Dermis microvascular lymphatic vessel endothelial cell (primary cell): ENCODE measurements at regions not wholly inside any gene's neighbourhood (a gene's known extent, or its start where the extent isn't known, plus 50 kb on each side); places are given as distances from the start of the nearest gene placed in this dataset.
"Not testable (repeated sequence)": the region's sequence is repeated elsewhere in the genome, so short reads cannot be mapped to it uniquely, and the experiment has no call there.

Source experiments
- DNase-seq, 2 donors: peaks; one replicate each; pipeline versions ENCODE4 v3.0.0 to v3.0.0-alpha.2; 2010; ENCODE audit warnings: low read depth in 2 of 2

DNA sequence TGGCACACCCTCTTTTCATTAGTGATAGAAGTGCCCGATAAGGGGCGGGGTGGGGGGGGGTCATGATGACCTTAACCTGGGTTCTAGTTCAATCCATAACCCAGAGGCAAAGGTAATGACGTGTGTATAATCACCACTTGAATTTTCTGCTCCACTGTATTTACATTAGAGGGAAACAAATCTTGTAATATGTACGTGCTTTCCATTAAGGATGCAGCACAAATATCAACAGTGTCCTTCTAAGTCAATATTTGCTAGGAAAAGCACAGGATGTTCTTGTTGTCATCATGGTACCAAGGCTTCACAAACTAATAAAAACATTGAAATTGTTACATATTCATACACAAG lies 121.2 kb upstream of the SLC38A2 start:
- peak in 1 of 2 donors; percentile 41 for DNase-seq

DNA sequence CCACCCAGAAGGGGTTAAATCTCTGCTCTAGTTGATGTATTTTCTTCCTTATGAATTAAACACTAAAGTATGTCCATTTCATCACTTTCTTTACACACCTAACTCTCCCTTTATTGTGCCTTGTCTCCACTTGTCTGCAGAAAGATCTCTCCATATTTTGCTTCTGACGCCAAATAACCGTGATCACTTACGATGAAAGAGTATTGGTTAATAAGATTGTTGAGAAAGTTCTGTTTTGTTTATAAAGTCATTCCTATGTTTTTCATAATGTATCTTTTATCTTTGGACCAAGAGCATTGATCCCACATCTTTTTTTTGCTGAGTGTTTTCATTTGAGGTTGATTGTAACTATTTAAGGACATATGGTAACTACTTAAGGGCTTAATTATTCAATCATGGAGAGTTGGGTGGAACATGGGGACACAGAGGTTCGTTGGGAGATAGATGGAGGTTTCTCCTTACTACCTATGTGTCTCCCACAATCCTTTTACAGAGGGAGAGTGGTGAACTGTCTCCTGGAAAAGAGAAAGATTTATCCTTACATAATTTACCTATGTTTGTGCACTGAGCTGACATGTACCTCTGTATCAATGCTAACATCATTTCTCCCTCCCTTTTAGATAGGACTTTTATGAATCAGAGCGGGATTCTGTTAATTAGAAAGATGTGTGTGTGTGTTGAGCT lies 120.7 kb upstream of the SLC38A2 start:
- DNase-seq = no peak

DNA sequence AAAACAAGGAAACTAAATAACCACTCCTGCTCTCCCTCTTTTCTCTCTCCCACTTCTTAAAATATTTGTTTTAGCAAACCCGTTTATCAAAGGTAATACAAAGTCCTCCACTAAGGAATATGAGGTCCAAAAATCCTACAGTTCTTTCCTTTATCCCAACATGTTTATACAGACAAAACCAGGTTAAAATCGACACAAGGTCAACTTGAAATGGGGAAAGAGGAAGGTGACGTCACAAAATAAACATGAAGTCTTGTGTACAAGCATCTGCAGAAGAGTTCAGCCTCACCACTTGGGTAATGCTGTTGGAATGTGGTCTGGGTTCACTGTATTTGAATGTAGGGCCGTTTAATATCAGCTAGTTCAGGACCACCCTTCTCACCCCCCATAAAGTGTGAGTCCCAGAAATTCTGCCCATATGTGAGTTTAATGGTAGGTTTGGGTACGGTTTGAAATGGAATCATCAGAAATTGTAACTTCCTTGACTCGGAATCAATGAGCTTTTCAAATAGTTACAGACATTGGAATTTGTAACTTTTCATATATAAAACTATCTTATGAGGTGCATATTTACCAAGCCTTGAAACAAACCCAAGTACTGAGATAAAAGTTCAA lies 120.0 kb upstream of the SLC38A2 start:
- peak; percentile 64 to 95 for DNase-seq

DNA sequence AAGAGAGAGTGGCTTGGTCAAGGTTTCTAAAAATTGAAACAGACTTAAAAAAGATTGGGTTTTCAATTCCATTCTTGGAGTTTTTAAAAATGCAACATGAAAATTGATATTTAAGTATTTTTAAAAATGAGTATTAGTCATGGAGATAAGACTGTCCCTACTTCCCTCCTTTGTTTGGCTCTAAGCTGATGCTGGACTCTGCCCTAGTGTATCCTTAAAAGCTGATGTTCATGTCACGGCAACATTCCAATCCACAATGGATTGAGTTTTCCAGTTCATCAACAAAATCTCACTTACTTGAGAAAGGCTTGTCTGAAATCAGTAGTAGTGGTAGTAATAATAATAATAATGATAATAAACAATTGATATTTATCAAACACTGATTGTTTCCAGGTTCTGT lies 119.0 kb upstream of the SLC38A2 start:
- DNase-seq = peak in 1 of 2 donors; percentile 85

DNA sequence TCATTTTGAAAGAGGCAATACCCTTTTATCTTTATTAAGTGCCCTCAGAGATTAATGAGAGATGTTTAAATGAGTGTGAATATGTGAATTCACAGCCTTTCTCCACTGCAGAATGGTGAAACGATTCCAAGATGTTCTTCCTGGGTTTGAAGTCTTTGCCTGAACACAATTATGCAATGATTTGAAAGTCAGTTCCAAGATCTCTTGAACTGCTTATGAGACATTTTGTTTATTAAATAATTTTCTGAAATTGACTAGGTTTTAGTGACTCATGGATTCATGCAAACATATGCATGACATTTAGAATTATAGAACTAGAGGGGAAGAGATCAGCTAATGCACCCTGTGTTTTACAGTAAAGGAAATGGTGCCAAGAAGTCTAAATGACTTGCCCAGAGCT lies 118.1 kb upstream of the SLC38A2 start:
- DNase-seq = no peak

DNA sequence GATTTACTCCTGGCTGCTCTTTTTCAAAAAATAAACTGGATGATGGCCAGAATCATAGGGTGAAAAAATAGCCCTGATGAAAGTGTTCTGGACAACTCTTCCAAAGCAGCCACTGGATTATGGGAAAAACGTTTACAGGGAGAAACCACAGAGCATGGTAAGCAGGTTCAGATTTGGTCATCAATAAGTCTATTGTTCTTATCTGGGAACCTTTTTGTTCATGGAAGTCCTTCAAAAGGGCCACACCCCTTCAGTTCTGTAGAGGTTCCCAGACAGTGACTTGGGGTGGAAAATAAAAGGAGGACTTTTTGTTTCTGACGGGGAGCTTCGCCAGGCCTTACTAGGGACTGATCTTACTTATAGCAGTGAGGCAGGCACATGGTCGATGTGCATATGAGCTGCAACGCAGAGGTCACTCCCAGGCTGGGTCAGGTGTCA lies 117.4 kb upstream of the SLC38A2 start:
- peak in 1 of 2 donors; percentile 50 for DNase-seq

DNA sequence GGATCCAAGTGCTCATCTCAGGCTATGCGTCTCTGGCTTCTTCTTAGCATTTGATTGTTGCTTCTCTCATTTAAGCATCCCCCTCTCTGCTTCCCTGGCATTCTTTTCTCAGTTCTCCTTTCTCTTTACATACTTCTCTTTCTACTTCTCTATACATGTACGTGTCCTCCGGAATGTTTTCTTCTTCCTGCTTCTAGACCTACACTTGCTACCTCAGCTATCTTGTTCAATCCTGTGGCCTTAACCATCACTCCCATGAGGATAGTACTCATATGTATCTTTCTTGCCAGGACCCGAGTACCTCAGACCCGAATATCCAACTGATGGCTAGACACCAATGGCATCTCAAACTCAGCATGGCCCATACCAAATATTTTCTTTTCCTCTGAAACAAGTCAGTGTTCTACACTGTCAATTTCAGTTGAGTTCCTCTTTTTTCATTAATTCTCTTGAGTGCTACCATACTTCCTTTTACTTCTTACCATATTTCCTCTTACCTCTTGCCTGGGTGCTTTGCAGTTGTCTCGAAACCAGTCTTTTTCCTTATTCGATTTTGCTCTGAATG lies 115.1 kb upstream of the SLC38A2 start:
- DNase-seq = no peak

DNA sequence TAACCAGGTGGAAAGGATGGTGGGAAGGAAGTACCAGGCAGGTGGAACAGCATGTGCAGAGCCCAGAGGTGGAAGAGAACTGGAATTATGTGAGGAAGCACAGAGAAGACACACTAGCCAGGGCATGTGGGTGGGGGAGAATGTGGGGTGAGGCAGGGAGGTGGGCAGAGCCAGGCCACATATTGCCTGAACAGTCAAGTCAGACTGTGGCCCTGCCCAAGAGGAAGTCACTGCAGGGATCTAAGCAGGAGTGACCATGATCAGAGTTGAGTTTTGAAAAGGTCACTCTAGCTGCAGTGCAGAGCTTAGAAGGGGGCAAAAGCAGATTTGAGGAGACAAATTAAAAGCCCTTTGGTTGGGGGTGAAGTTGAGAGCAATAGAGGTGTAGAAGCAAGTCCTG lies 114.0 kb upstream of the SLC38A2 start:
- DNase-seq = no peak

DNA sequence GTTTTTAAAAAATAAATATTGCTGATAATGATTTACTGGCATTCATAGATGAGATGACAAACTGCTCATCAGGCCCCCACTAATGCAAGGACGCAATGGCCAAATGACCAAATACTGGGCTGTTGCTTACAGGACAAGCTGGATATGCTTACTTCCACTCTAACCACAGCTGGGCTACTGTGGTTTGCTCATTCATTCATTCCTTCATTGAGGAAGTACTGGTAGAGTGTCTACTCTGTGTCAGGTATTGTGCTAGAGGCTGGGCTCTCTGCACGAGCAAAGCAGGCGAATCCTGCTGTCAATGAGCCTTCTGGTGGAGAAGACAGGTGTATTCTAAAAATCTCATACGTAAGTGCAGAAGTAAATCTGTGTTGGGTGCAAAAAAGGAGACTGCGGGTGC lies 113.3 kb upstream of the SLC38A2 start:
- no peak for DNase-seq

DNA sequence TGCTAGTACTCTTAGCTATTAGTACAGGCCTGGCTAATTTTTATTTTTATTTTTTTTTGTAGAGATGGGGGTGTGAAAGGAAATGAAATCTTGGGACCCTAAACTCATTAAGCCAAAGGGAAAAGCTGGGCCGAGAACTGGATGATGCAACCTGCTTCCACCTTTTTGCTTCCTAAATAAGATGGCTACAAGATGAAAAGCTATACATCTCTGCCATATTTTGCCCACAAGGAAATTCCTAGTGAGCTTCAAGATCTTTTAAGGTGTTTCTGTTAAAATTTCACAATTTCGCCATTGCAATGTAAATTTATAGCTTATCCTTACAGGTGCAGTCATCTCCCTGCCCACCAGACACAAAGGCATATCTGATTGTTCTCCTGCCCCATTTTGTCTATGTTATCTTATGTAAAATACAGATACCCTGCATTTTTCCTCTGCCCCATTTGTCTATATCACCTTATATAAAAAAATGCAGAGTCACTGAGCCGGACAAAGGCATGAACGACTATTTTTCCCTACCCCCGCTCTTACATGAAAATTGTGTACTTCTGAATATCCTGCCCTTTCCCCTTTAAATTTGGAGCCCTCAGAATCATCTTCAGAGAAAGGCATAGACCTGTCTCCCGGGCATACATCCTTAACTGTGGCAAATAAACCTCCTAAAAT lies 112.0 kb upstream of the SLC38A2 start:
- no peak for DNase-seq

DNA sequence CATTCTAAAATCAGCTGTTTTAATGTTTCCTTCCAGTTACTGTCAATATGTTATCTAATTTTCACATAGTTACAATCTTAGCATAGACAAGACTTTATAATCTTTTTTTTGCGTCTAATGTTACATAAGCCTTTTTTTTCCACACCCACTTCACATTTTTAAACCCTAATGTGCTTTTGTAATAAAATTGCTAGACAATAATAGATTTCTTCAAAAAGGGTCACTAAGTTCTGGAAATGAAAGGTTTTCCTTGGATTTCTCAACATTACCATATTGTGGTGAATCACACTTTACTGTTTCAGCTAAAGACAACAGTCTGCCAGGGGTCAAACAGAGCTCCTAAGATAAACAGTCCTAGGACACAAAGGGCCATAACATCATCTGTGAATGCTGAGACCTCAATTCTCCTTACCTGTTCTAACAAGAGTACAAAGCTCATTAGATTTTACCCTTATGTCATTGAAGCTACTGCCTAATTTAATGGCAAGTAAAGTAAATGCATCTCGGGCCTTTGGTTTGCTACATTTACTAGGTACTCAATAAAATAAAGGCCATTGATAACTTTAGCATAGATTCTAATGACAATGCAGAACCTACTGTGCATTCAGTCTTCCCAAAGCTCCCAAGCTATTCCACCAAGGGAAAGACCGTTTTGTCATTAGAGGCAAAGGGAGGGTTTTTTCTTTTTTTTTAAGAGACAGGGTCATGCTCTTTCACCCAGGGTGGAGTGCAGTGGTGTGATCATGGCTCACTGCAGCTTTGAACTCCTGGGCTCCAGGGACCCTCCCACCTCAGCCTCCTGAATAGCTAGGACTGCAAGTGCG lies 111.2 kb upstream of the SLC38A2 start:
- DNase-seq = peak; percentile 55 to 80

DNA sequence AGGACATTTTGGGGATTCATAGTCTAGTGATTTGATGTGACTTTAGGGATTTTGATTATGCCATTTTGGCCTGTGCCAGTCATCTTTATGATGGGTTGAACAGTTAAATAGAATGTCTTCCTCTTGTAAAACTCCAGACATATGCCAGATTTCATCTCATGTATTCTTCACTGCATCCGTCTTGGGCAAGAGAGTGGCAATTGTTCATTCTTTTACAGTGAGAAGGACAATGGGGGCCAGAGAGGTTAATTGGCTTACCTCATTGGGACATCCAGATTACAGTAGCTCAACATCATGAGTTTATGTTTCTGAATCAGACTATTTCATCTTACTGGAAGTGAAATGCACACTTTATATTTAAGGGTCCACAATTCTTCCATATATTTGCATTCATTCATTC lies 108.2 kb upstream of the SLC38A2 start:
- DNase-seq = peak in 1 of 2 donors; percentile 81

DNA sequence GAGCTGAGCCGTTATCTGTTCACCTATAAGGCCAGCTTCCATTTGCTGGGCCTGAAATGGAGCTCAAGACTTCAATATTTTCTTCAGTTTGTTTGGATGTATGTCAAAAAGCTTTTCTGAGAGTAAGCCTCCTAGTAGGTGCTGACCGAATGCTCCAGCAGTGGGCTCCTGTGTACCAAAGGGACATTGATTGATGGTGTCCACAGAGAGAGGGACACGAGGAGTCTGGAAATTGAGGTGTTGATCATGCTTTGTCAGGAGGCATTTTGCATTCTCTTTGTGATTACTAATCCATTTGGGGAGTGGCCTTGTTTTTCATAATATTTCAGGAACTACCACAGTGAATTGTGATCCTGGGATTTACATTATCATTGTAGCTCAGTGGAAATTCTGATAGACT lies 107.7 kb upstream of the SLC38A2 start:
- no peak for DNase-seq

DNA sequence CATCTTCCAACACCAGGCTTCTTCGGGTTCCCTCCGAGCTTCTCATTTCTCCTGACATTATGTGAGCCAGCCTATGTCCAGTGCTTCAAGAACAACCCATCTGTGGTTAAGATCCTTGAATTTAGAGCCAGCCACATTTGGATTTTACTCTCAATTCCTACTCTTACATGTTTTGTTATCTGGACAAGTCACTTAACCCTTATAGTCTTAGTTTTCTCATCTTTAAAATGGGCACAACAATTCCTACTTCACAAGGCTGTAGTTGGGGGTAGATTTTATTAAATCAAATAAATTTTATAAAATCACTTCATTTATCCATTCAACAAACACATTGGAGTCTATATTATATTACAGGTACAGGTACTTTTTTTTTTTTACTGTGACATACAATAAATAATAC lies 105.5 kb upstream of the SLC38A2 start:
- no peak for DNase-seq

DNA sequence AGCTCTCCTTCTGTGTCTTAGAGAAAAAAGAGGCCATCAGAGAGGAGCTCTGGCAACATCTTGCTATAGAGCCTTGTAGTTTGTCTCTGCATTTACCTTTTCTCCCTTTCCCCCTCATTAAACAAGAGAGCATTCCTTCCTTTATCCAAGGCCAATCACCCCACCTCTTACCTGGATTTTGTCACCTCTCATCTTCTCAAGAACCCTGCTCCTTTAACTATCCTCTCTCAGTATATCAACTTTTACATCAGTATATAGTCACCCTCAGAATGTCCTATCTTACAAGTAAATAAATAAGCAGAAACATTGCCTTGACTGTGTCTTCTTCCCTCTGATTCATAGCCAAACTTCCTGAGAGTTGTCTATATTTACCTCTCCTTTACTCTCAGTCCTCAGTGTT lies 105.0 kb upstream of the SLC38A2 start:
- DNase-seq = no peak

DNA sequence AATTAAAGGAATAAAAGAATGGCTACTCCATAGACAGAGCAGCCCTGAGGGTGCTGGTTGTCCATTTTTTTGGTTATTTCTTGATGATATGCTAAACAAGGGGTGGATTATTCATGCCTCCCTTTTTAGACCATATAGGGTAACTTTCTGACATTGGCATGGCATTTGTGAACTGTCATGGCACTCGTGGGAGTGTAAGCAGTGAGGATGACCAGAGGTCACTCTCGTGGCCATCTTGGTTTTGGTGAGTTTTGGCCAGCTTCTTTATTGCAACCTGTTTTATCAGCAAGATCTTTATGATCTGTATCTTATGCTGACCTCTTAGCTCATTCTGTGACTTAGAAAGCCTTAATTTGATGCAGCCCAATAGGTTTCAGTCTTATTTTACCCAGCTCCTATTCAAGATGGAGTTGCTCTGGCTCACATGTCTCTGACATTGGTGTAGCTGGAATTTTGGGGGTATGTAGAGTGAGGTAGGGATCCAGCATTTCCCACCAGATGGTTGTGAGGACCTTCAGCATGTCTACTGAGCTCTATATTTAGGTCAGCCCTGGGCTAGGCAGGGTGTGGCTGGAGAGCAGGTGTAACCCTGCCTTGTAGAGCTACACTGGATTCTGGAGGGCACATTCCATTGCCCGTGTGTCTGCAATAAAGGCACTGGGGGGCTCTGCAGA lies 103.5 kb upstream of the SLC38A2 start:
- no peak for DNase-seq

DNA sequence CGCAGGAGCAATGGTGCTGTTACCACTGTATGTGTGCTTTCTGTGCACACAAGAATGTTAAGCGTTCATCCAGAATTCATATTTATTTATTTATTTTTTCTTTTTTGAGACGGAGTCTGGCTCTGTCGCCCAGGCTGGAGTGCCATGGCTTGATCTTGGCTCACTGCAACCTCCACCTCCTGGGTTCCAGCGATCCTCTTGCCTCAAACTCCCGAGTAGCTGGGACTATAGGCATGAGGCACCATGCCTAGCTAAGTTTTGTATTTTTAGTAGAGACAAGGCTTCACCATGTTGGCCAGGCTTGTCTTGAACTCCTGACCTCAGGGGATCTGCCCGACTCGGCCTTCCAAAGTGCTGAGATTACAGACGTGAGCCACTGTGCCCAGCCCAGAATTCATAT lies 101.8 kb upstream of the SLC38A2 start:
- not testable (repeated sequence) for DNase-seq

DNA sequence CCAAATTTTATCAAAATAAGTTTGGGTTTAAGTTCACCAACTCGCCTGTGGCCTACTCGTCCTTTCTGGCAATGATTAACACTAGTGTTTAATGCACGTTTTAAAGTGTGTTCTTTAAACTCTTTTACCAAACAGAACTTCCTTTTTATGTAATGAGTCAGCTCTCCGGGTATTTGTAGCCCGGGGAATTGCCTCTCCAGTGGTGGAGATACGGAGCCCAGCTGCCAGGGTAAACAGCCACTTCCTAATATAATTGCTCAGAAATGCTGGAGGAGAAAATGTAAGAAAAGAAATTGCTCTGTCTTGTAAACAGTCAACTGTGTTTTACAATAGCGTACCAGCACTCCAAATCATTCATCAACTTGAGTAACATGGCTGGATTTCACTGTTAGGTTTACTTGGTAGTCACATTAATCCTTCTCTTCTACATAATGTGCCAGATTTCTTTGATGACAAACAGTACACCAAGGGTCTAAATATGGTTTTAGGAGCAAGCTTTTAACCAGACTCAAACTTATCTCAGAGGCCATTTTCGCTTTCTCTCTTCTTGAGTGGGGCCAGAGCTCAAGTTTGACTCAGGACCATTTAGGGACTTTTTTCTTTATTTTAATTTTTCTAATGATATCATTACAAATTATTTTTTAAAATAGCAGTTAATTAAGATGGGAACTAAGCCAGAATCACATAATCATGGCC lies 101.2 kb upstream of the SLC38A2 start:
- peak; percentile 74 to 96 for DNase-seq

DNA sequence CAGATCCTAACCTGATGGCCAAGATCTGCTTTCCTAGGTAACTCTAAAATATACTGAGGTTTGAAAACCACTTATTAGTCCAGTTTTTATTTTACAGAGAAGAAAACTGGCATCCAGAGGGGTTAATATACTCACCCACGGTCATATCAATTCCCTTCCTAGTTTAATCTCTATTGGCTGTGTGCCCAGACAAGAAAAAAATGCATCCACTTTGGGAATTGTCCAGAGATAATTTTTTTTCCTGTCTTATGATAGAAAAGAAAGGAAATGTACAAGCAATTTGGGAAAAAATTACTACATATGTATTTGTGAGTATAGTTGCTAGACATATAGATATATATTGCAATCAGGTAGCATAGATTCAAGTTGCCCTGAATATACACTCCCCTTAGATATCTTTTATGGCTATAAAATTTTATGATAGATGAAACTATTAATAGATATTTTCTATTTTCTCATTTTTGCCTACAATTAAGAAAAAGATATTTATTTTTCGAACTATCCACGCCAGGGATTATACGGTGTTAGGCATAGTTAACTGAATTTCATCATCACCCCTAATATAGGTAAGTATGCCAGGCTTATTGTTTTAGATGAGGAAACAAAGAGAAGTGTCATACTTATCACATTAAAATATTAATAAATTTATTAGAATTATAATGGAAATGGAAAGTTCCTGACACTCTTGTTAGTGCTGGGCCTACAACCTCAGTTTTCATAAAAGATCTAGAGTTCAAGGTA lies 100.5 kb upstream of the SLC38A2 start:
- DNase-seq = peak; percentile 87 to 90

DNA sequence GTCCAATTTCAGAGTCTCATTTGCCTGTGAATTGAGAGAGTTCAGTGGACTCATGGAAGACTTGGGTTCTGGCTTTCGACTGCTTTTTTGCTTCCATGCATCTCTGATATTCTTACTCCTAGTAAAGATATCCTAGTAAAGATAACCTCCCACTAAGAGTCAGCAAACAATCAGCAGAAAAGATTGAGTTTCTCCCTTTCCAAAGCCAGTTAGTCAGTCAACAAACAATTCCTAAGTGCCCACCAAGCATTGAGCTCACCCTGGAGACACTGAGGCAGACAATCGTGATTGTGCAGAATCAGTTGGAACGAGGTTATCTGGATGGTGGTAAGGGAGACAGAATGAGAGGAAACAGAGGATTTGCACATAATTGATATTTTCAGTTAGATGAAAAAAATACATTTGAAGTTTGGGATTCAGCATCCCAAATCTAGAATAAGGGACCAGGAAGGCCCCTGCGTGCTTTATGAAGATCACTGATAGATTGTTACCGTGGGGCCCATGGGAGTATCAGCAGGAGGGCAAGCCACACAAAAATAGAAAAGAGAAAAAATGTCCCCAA lies 99.7 kb upstream of the SLC38A2 start:
- no peak for DNase-seq
